ENCODE measurements at regions not wholly inside any gene's neighbourhood (a gene's known extent, or its start where the extent isn't known, plus 50 kb on each side); places are given as distances from the start of the nearest gene placed in this dataset.

GRCh38 chr2:225920621-225921220 is 521.2 kb downstream of the NYAP2 start:
- TF ChIP-seq CTCF (IDR thresholded peaks at IDR 0.05) = no peak
- TF ChIP-seq POLR2AphosphoS5 (IDR thresholded peaks at IDR 0.05) = no peak
